ENCODE measurements at regions not wholly inside any gene's neighbourhood (a gene's known extent, or its start where the extent isn't known, plus 50 kb on each side); places are given as distances from the start of the nearest gene placed in this dataset.
"Not testable (repeated sequence)": the region's sequence is repeated elsewhere in the genome, so short reads cannot be mapped to it uniquely, and the experiment has no call there.

- no peak for TF ChIP-seq CTCF (IDR thresholded peaks at IDR 0.05; ENCODE audit: borderline replicate concordance, control extremely low read depth, extremely low read depth, insufficient read depth, missing control alignments)
- in situ Hi-C loops (cut with MboI; ENCODE audit: low sequenced_read_pairs, unreplicated experiment), result no loop called here
- no peak for DNase-seq (ENCODE audit: low spot score)
Measured at GRCh38 chr13:111492958-111493357, 172.5 kb downstream of the TEX29 start.

- no peak for TF ChIP-seq CTCF (IDR thresholded peaks at IDR 0.05; ENCODE audit: borderline replicate concordance, control extremely low read depth, extremely low read depth, insufficient read depth, missing control alignments)
- in situ Hi-C loops (cut with MboI; ENCODE audit: low sequenced_read_pairs, unreplicated experiment), result no loop called here
Measured at GRCh38 chr13:111493468-111493867, 173.0 kb downstream of the TEX29 start.

GRCh38 chr13:111494641-111495040 lies 174.2 kb downstream of the TEX29 start:
- no peak for DNase-seq (ENCODE audit: low spot score)
- TF ChIP-seq CTCF (IDR thresholded peaks at IDR 0.05; ENCODE audit: borderline replicate concordance, control extremely low read depth, extremely low read depth, insufficient read depth, missing control alignments), result no peak
- in situ Hi-C loops (cut with MboI; ENCODE audit: low sequenced_read_pairs, unreplicated experiment), result no loop called here

More at GRCh38 chr13:111493468-111493867, 173.0 kb downstream of the TEX29 start:
- DNase-seq (ENCODE audit: low spot score), result no peak

- DNase-seq (ENCODE audit: low spot score); in situ Hi-C loops (cut with MboI; ENCODE audit: low sequenced_read_pairs, unreplicated experiment): not testable (repeated sequence)
Measured at GRCh38 chr13:111501596-111502535, 181.4 kb downstream of the TEX29 start.

- no peak for DNase-seq (ENCODE audit: low spot score)
- TF ChIP-seq CTCF (IDR thresholded peaks at IDR 0.05; ENCODE audit: borderline replicate concordance, control extremely low read depth, extremely low read depth, insufficient read depth, missing control alignments), result no peak
- in situ Hi-C loops (cut with MboI; ENCODE audit: low sequenced_read_pairs, unreplicated experiment), result no loop called here
Measured at GRCh38 chr13:111502957-111503356, 182.5 kb downstream of the TEX29 start.

- in situ Hi-C loops (cut with MboI; ENCODE audit: low sequenced_read_pairs, unreplicated experiment), result no loop called here
- TF ChIP-seq CTCF (IDR thresholded peaks at IDR 0.05; ENCODE audit: borderline replicate concordance, control extremely low read depth, extremely low read depth, insufficient read depth, missing control alignments), result no peak
- no peak for DNase-seq (ENCODE audit: low spot score)
Measured at GRCh38 chr13:111503376-111503775, 182.9 kb downstream of the TEX29 start.

Data from GM13976 (cell line).